Uterus (tissue), 3 donors: ENCODE measurements at regions not wholly inside any gene's neighbourhood (a gene's known extent, or its start where the extent isn't known, plus 50 kb on each side); places are given as distances from the start of the nearest gene placed in this dataset.

Experiments used
- DNase-seq, 2 donors: peaks; one replicate each; pipeline ENCODE4 v3.0.0-alpha.2; 2019 to 2020
- H3K27ac ChIP-seq, 2 donors: fragments of 200-600 bp; sonication (generic); 1 replicate in 1 of 2; 2 replicates in 1 of 2; pipeline ENCODE4 v1.5.1; 2016 to 2018
- H3K27me3 ChIP-seq, 2 donors: fragments of 200-600 bp; sonication (generic); one replicate each; pipeline ENCODE4 v1.5.1; 2018 to 2019; ENCODE audit warnings: control low read depth in 1 of 2
- H3K36me3 ChIP-seq, 2 donors: fragments of 200-600 bp; sonication (generic); one replicate each; pipeline ENCODE4 v1.5.1; 2019; ENCODE audit warnings: control low read depth in 1 of 2
- H3K4me1 ChIP-seq, 2 donors: fragments of 200-600 bp; sonication (generic); one replicate each; pipeline ENCODE4 v1.5.1; 2018 to 2019; ENCODE audit warnings: control low read depth in 1 of 2
- H3K4me3 ChIP-seq, 2 donors: fragments of 200-600 bp; sonication (generic); 1 replicate in 1 of 2; 2 replicates in 1 of 2; pipeline ENCODE4 v1.5.1; 2018 to 2019; ENCODE audit warnings: mild to moderate bottlenecking in 1 of 2
- H3K9me3 ChIP-seq, 2 donors: fragments of 200-600 bp; sonication (generic); one replicate each; pipeline ENCODE4 v1.5.1; 2019; ENCODE audit warnings: control low read depth in 1 of 2
- POLR2A ChIP-seq, 2 donors: fragments of 450-650 bp; IDR thresholded peaks; one replicate each; pipeline ENCODE4 v1.6.1; 2016; ENCODE audit warnings: antibody characterized with exemption in 2 of 2, mild to moderate bottlenecking in 1 of 2, moderate library complexity in 1 of 2
- intact Hi-C: fragments of 100-400 bp; cut with DNase I; formaldehyde crosslinking; loops from one replicate; pipeline ENCODE4 v1.15.1; 2023; ENCODE audit warnings: low total_unique reads
- TF ChIP-seq, protein P1 (sequence below), 4 experiments: fragments of 200-600 bp in 2 of 4; fragments of 450-650 bp in 2 of 4; sonication (generic) in 2 of 4; IDR thresholded peaks; one replicate each; pipeline ENCODE4 v1.5.1; 2016 to 2019; ENCODE audit warnings: antibody characterized with exemption in 4 of 4, mild to moderate bottlenecking in 2 of 4, moderate library complexity in 1 of 4
- donor health status: DM: yes; HTN: yes; CAD: no.

- Histone ChIP-seq H3K27ac (no peak overlapping the region), H3K27me3 (no peaks in the 10 kb centered on the region), H3K36me3 (no peaks in the 10 kb centered on the region), H3K9me3 (no peaks in the 10 kb centered on the region), H3K4me3 (no peak overlapping the region), H3K4me1 (no peaks in the 10 kb centered on the region)
- intact Hi-C loops: no loop called here
- TF ChIP-seq POLR2A (IDR thresholded peaks at IDR 0.05): no peak
- TF ChIP-seq, protein P1, sequence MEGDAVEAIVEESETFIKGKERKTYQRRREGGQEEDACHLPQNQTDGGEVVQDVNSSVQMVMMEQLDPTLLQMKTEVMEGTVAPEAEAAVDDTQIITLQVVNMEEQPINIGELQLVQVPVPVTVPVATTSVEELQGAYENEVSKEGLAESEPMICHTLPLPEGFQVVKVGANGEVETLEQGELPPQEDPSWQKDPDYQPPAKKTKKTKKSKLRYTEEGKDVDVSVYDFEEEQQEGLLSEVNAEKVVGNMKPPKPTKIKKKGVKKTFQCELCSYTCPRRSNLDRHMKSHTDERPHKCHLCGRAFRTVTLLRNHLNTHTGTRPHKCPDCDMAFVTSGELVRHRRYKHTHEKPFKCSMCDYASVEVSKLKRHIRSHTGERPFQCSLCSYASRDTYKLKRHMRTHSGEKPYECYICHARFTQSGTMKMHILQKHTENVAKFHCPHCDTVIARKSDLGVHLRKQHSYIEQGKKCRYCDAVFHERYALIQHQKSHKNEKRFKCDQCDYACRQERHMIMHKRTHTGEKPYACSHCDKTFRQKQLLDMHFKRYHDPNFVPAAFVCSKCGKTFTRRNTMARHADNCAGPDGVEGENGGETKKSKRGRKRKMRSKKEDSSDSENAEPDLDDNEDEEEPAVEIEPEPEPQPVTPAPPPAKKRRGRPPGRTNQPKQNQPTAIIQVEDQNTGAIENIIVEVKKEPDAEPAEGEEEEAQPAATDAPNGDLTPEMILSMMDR (IDR thresholded peaks at IDR 0.05): no peak
- no peak for DNase-seq
Observed at GRCh38 chr18:47331641-47332040, 80.2 kb upstream of the SKOR2 start.

DNA sequence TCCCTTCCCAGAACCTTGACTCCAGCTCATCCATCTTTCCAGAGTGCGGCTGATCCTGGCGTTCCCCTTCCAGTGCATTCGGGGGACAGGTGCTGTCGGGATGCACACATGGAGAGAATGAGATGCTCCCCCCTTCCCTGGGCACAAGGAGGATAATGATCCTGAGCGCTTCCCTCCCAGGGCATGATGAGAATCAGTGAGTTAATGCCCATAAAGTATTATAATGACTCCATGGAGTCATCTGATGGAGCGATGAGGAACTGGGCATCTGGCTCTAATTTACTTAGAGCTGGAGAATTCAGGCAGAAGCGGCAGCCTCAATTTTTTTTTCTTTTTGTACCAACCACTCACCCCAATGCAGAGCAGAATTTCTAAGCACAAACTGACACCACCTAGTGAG, 79.6 kb upstream of the SKOR2 start:
- H3K27ac ChIP-seq: no peak overlapping the region
- intact Hi-C loops: no loop called here
- TF ChIP-seq, protein P1 (IDR thresholded peaks at IDR 0.05): no peak
- no peak for TF ChIP-seq POLR2A (IDR thresholded peaks at IDR 0.05)
- H3K4me3 ChIP-seq: no peak overlapping the region
- no peaks in the 10 kb centered on the region for H3K4me1 ChIP-seq
- no peaks in the 10 kb centered on the region for H3K9me3 ChIP-seq
- no peak for DNase-seq
- no peaks in the 10 kb centered on the region for H3K27me3 ChIP-seq
- no peaks in the 10 kb centered on the region for H3K36me3 ChIP-seq

DNA sequence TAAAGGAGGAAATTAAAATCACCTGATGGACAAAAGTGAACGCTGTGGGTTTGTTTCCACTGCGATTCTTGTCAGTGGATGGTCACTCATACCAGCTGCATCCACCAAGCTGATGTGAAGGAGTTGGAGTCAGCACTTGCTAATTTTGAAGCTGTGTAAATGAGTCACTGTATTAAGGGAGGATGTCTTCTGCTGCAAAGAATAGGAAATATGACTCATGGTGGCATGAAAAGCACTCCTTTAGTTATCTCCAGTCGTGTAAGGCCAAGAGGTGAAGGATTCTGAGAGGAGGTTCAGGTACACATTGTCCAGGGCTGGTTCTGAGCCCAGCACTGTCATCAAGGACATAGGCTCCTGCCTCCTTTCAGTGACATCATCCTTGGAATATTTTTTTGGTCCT, 71.7 kb upstream of the SKOR2 start:
- H3K36me3 ChIP-seq: no peaks in the 10 kb centered on the region
- no peak overlapping the region for H3K27ac ChIP-seq
- H3K4me3 ChIP-seq: no peak overlapping the region
- DNase-seq: no peak
- TF ChIP-seq, protein P1 (IDR thresholded peaks at IDR 0.05): no peak
- no peak for TF ChIP-seq POLR2A (IDR thresholded peaks at IDR 0.05)
- intact Hi-C loops: no loop called here
- no peaks in the 10 kb centered on the region for H3K27me3 ChIP-seq
- no peaks in the 10 kb centered on the region for H3K4me1 ChIP-seq
- no peaks in the 10 kb centered on the region for H3K9me3 ChIP-seq

- intact Hi-C loops: no loop called here
- TF ChIP-seq POLR2A (IDR thresholded peaks at IDR 0.05): no peak
- TF ChIP-seq, protein P1 (IDR thresholded peaks at IDR 0.05): no peak
- Histone ChIP-seq H3K27me3 (no peaks in the 10 kb centered on the region), H3K9me3 (no peaks in the 10 kb centered on the region), H3K4me1 (no peaks in the 10 kb centered on the region), H3K36me3 (no peaks in the 10 kb centered on the region), H3K27ac (no peak overlapping the region), H3K4me3 (no peak overlapping the region)
- no peak for DNase-seq
Observed at GRCh38 chr18:47321815-47322214, 70.4 kb upstream of the SKOR2 start.

DNA sequence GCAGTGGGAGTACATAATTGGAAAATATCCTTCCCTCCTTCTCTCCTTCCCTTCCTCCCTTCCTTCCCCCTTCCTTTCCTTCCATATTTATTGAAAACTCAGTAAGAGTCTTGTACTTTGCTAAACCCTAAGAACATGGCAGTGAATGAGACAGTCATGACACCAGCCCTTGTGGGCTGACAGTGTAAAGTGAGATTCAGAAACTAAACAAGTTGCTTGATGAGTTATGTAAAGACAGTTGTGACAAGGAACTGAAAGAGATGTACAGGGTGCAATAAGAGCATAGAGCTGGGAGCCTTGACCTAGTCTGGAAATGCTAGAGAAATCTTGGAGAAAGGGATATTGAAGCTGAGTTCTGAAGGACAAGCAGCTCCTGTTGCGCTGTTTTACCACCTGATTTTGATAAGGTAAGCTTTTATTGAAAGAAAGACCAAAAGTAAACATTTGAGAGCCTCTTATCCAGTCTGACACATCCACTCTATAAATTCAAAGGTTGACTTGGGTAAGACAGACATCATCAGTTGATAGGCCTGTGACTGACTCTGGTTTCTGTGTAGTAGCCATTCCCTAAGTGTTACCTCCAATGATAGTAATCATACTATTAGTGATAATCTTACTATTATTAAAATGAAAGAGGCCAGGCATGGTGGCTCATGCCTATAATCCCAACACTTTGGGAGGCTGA, 66.5 kb upstream of the SKOR2 start:
- intact Hi-C loops: no loop called here
- H3K27me3 ChIP-seq: no peaks in the 10 kb centered on the region
- no peak for DNase-seq
- TF ChIP-seq POLR2A (IDR thresholded peaks at IDR 0.05): no peak
- TF ChIP-seq, protein P1 (IDR thresholded peaks at IDR 0.05): no peak
- H3K27ac ChIP-seq: no peak overlapping the region
- no peaks in the 10 kb centered on the region for H3K9me3 ChIP-seq
- no peak overlapping the region for H3K4me3 ChIP-seq
- H3K36me3 ChIP-seq: no peaks in the 10 kb centered on the region
- H3K4me1 ChIP-seq: no peaks in the 10 kb centered on the region
